ENCODE measurements at regions not wholly inside any gene's neighbourhood (a gene's known extent, or its start where the extent isn't known, plus 50 kb on each side); places are given as distances from the start of the nearest gene placed in this dataset.

DNA sequence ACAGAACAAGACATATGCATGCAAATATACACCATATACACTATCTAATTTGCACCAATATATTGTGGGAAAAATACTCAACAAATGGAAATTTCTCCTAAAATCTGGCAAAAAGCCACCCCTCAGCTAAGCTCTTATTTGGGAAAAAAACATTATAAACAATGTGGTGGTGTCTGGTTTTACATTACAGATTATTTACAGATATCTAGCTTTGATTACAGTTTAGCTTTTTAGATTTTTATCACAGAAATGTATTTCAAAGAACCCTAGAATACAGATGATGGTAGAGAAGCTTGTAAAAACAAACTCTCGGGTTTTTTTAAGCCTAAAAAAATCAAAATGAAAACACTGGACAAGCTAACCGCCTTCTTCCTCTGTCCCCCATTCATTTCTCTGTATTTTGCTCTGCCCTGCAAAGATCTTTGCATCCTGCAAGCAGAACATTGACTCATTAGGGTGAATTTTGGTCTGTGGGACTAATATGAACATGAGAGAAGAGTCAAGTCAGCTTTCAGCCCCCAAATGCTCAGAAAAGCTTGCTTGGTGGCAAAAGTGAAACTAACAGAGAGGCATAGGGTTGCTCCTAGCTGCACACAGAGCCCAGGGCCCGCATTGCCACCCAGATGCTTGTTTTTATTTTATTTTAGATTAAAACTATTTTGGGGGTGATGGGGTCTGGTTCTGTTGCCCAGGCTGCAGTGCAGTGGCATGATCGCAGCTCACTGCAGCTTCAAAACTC lies 88.8 kb upstream of the LYZL1 start:
- ChIA-PET POLR2A (interaction anchor here (0.5 kb wide), 1 partner anchor 212 kb away, joined by 4 read pairs; no protein-coding TSS in a partner anchor), CTCF (no interaction called here)
- H3K27me3 Mint-ChIP-seq = peaks cover 9% of the 10 kb centered on the region
- no peak overlapping the region for H3K27ac Mint-ChIP-seq
- no peak overlapping the region for H3K4me3 Mint-ChIP-seq
- no peaks in the 10 kb centered on the region for H3K9me3 Mint-ChIP-seq
- H3K4me1 Mint-ChIP-seq = no peaks in the 10 kb centered on the region
- no peaks in the 10 kb centered on the region for H3K36me3 Mint-ChIP-seq (ENCODE audit: low read depth)
- DNase-seq = no peak

DNA sequence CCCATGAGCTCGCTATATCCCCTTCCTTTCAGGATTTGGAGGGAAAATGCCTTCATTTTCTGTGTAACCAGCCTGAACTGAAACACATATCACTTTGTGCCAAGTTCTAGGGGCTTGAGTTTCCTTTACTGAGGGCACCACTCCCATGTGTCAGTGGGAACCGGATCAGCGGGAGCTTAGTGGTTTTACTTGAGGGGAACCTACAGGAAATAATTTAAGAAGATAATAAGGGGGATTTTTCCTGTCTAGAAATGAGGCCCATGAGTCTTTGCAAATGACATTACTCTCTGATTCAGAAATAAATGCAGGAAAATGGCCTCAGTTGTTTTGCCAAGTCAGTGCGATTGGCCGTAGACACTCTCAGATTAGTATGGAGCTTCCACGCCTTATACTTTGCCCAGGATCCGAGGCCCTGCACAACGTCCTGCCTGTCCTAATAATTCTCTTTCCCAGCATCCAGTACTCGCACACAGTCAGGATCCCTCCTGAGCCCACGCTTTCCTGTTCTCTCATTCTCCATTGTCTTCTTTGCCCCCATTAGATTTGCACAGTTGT lies 86.4 kb upstream of the LYZL1 start:
- ChIA-PET CTCF (no interaction called here), POLR2A (no interaction called here)
- Mint-ChIP-seq H3K4me3 (no peak overlapping the region), H3K9me3 (no peaks in the 10 kb centered on the region), H3K4me1 (no peaks in the 10 kb centered on the region), H3K27ac (no peak overlapping the region), H3K36me3 (ENCODE audit: low read depth) (no peaks in the 10 kb centered on the region), H3K27me3 (peaks cover 9% of the 10 kb centered on the region)
- no peak for DNase-seq

GRCh38 chr10:29203432-29203831 lies 85.4 kb upstream of the LYZL1 start:
- Mint-ChIP-seq H3K27me3 (peaks cover 9% of the 10 kb centered on the region), H3K4me3 (no peak overlapping the region), H3K36me3 (ENCODE audit: low read depth) (no peaks in the 10 kb centered on the region), H3K27ac (no peak overlapping the region), H3K4me1 (no peaks in the 10 kb centered on the region), H3K9me3 (no peaks in the 10 kb centered on the region)
- DNase-seq = no peak
- ChIA-PET CTCF (no interaction called here), POLR2A (no interaction called here)

DNA sequence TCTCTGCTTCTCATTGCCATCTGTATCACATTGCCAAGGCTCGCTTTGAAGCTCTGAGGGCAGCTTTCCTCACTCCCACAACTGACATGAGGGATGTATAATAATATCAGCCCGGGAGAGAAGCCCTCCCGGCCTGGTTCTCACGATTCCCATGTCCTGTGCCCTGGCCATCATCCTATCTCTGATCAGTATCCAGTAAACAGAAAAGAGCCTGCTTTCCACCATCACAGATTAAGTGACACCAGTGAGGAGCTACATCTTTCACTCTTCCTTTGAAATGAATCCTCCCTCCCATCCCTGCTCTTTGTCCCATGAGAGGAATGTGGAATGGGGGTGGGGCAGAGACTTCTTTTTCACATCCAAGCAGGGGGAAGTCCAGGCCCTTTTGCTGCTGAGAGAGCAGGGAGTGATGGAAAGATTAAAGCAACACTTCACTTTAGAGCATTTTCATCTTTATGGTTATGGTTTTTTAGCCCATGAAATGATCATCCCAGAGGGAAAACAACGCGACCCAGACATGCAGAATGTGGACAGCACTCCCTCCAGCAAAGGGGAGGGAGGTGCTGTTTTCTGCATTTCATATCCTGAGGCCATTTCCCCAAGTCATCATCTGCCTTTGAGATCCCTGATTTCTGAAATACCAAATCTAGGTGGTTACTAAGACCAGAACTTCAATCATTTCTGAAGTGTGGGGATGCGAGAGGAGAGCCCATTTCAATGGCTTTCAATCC lies 84.6 kb upstream of the LYZL1 start:
- POLR2A ChIA-PET = no interaction called here
- CTCF ChIA-PET = no interaction called here
- Mint-ChIP-seq H3K36me3 (ENCODE audit: low read depth) (no peaks in the 10 kb centered on the region), H3K9me3 (no peaks in the 10 kb centered on the region), H3K4me3 (no peak overlapping the region), H3K27me3 (peaks cover 9% of the 10 kb centered on the region), H3K27ac (no peak overlapping the region), H3K4me1 (no peaks in the 10 kb centered on the region)
- no peak for DNase-seq

DNA sequence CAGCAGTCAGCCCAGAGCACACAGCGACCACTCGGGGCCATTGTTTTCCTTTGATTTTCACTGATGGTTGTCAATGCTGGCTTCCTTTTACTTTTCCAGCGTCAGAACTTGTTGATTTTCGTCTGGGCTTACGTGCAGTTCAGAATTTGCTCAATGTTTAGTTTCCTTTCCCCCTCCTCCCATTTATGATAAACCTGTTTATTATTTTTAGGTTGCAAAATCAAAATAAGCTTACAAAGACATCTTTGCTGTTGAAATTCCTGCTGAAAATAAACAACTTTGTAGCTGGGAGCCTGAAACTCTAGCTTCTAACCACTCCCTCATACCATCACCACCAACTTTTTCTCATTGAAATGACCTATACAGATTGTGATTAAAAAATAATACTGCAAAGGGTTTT lies 83.1 kb upstream of the LYZL1 start:
- Mint-ChIP-seq H3K4me1 (no peaks in the 10 kb centered on the region), H3K9me3 (peaks cover 5% of the 10 kb centered on the region), H3K27me3 (peaks cover 11% of the 10 kb centered on the region), H3K27ac (no peak overlapping the region), H3K36me3 (ENCODE audit: low read depth) (no peaks in the 10 kb centered on the region), H3K4me3 (no peak overlapping the region)
- CTCF ChIA-PET = no interaction called here
- no peak for DNase-seq
- POLR2A ChIA-PET = no interaction called here

DNA sequence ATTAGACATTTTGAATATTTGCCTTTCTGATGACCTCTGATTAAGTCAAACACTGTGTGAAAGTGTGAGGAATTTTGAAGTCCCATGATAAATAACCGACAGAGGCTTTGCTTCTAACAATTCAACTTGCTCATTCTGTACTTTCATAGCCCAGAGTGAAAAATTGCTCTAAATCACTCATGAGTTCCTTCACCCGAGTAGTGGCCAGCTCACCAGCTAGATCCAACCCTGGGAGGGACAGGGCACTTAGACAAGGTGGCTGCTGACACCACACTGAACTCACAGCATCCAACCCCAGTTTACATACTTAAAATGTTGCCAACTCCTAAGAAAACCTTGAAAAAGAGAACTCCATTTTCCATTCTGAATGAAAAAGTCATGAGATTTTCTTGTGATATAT lies 80.0 kb upstream of the LYZL1 start:
- no peaks in the 10 kb centered on the region for H3K4me1 Mint-ChIP-seq
- H3K36me3 Mint-ChIP-seq (ENCODE audit: low read depth) = no peaks in the 10 kb centered on the region
- H3K9me3 Mint-ChIP-seq = peaks cover 5% of the 10 kb centered on the region
- no peak for DNase-seq
- no peak overlapping the region for H3K27ac Mint-ChIP-seq
- no peak overlapping the region for H3K4me3 Mint-ChIP-seq
- H3K27me3 Mint-ChIP-seq = peaks cover 7% of the 10 kb centered on the region
- CTCF ChIA-PET = no interaction called here
- POLR2A ChIA-PET = no interaction called here

DNA sequence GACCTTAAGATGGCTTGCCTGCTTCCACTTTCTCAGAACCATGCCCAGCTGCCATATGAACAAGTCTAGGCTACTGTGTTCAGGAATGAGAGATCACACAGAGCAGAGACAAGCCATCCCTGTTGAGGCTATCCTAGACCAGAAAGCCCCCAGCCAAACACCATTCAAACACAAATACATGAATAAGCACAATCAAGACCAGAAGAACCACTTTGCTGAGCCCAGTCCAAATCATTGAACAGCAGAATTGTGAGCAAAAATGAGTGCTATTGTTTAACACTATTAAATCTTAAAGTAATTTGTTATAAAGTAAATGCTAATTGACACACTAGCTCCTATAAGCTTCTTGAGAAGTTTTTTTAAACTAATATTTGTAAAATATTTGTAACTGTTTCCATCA lies 79.0 kb upstream of the LYZL1 start:
- Mint-ChIP-seq H3K9me3 (peaks cover 5% of the 10 kb centered on the region), H3K4me1 (no peaks in the 10 kb centered on the region), H3K36me3 (ENCODE audit: low read depth) (no peaks in the 10 kb centered on the region), H3K27me3 (peaks cover 4% of the 10 kb centered on the region), H3K4me3 (no peak overlapping the region), H3K27ac (no peak overlapping the region)
- CTCF ChIA-PET = no interaction called here
- no peak for DNase-seq
- POLR2A ChIA-PET = no interaction called here

DNA sequence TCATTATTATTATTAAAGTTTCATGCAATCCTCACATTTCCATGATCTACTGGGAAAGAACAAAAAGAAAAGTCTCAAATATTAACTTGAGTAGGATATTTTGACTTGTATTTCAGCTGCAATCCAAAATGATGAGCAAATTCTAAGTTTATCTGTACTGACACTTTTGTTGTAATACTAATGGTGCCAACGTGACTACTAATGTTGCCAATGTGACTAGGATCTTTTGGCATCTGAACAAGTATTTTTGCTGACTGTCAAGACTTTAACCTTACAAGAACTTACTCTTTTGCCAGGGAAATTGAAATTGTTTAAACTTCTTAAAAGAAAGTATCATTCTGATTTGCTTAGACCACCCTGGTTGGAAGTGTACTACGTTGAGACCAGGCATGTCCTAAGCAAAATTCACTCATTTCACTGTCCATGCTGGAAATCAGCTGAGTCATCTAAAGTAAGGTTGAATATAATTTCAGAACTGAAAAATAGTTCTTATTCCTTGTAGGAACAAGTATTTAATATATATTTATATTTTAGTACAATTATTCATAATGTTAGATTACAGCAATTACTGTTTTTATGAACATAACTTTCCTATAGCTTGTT lies 78.5 kb upstream of the LYZL1 start:
- no peak overlapping the region for H3K4me3 Mint-ChIP-seq
- ChIA-PET POLR2A (no interaction called here), CTCF (no interaction called here)
- DNase-seq = no peak
- H3K27ac Mint-ChIP-seq = no peak overlapping the region
- H3K27me3 Mint-ChIP-seq = peaks cover 3% of the 10 kb centered on the region
- peaks cover 5% of the 10 kb centered on the region for H3K9me3 Mint-ChIP-seq
- H3K4me1 Mint-ChIP-seq = no peaks in the 10 kb centered on the region
- H3K36me3 Mint-ChIP-seq (ENCODE audit: low read depth) = no peaks in the 10 kb centered on the region

- ChIA-PET CTCF (interaction anchor here (1.4 kb wide), 1 partner anchor 11 kb away, joined by 4 read pairs; no protein-coding TSS in a partner anchor), POLR2A (no interaction called here)
- no peaks in the 10 kb centered on the region for H3K36me3 Mint-ChIP-seq (ENCODE audit: low read depth)
- peaks cover 5% of the 10 kb centered on the region for H3K9me3 Mint-ChIP-seq
- peaks cover 5% of the 10 kb centered on the region for H3K27me3 Mint-ChIP-seq
- DNase-seq = no peak
- H3K4me1 Mint-ChIP-seq = no peaks in the 10 kb centered on the region
- no peak overlapping the region for H3K27ac Mint-ChIP-seq
- H3K4me3 Mint-ChIP-seq = no peak overlapping the region
These were observed 76.3 kb upstream of the LYZL1 start for GRCh38 chr10:29212597-29212996.

DNA sequence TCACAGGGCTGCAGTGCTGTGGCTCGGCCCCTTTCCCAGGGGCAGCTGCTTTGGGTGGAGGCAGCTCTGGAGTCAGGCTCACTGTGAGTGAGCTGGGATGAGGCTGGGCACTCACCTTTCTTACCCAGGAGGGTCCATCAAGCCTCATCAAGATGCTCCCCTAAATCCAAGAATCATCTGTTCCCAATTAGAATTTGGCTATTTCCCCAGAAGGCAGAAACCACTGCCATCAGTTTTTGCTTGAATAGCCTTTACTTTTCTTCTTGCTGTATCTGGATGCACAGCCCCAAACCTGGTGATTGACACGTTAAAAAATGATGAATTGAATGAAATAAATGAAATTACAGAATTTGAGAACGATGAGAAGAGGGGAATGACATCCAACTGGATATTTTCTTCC lies 74.3 kb upstream of the LYZL1 start:
- Mint-ChIP-seq H3K27ac (no peak overlapping the region), H3K36me3 (ENCODE audit: low read depth) (no peaks in the 10 kb centered on the region), H3K9me3 (peaks cover 5% of the 10 kb centered on the region), H3K27me3 (peaks cover 5% of the 10 kb centered on the region), H3K4me3 (no peak overlapping the region), H3K4me1 (no peaks in the 10 kb centered on the region)
- no peak for DNase-seq
- CTCF ChIA-PET = no interaction called here
- POLR2A ChIA-PET = no interaction called here

GRCh38 chr10:29217292-29217738 lies 71.6 kb upstream of the LYZL1 start:
- ChIA-PET POLR2A (no interaction called here), CTCF (no interaction called here)
- no peak overlapping the region for H3K4me3 Mint-ChIP-seq
- DNase-seq = no peak
- no peaks in the 10 kb centered on the region for H3K4me1 Mint-ChIP-seq
- H3K9me3 Mint-ChIP-seq = no peaks in the 10 kb centered on the region
- H3K27ac Mint-ChIP-seq = no peak overlapping the region
- H3K36me3 Mint-ChIP-seq (ENCODE audit: low read depth) = no peaks in the 10 kb centered on the region
- peaks cover 3% of the 10 kb centered on the region for H3K27me3 Mint-ChIP-seq

DNA sequence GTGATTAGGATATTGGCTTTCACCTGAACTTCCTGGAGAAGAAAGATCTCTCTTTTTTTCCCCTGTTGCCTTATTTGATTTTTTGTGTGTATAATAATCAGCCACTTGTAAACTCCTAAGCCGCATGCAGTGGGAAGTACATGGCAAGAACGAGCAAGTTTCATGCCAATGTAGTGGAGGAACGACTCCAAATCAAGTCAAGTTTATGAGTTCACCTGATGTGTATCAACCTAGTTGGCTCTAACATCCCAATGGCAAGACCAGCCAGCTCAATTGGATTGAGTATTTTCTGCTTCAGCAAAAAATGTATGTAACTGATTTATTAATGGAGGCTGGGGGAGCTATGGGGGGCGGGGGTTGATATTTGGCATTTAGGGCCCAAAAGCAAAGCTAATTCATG lies 65.5 kb upstream of the LYZL1 start:
- DNase-seq = no peak
- POLR2A ChIA-PET = no interaction called here
- H3K27me3 Mint-ChIP-seq = peaks cover 3% of the 10 kb centered on the region
- no peaks in the 10 kb centered on the region for H3K36me3 Mint-ChIP-seq (ENCODE audit: low read depth)
- H3K27ac Mint-ChIP-seq = no peak overlapping the region
- no peaks in the 10 kb centered on the region for H3K4me1 Mint-ChIP-seq
- no peak overlapping the region for H3K4me3 Mint-ChIP-seq
- CTCF ChIA-PET = interaction anchor here (1.0 kb wide), 1 partner anchor 10 kb away, joined by 4 read pairs; no protein-coding TSS in a partner anchor
- H3K9me3 Mint-ChIP-seq = no peaks in the 10 kb centered on the region

DNA sequence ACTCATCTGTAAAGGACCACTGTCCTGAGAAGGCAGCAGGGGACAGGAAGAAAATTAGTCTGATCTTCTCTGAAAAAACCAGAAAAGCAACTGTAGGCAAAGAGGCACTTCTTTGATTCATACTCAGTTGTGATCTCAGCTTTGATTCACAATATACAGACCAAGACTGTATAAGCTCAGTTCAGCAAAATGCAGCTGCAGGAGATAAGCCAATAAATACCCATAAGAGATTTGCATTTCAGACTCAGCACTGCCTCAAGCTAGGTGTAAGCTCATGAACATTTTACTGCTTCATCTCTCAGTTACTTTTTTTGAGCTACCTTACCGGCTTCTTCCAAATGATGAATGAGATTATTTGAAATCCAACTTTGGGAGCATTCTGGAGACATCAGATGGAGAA lies 64.2 kb upstream of the LYZL1 start:
- H3K36me3 Mint-ChIP-seq (ENCODE audit: low read depth) = no peaks in the 10 kb centered on the region
- POLR2A ChIA-PET = no interaction called here
- no peak overlapping the region for H3K27ac Mint-ChIP-seq
- no peak for DNase-seq
- H3K4me1 Mint-ChIP-seq = no peaks in the 10 kb centered on the region
- CTCF ChIA-PET = no interaction called here
- no peak overlapping the region for H3K4me3 Mint-ChIP-seq
- H3K27me3 Mint-ChIP-seq = peaks cover 3% of the 10 kb centered on the region
- no peaks in the 10 kb centered on the region for H3K9me3 Mint-ChIP-seq
